Astrocyte (in vitro differentiated cells and primary cell): ENCODE measurements at regions not wholly inside any gene's neighbourhood (a gene's known extent, or its start where the extent isn't known, plus 50 kb on each side); places are given as distances from the start of the nearest gene placed in this dataset.

Experiments used
- EZH2 ChIP-seq: IDR thresholded peaks from 2 replicates; pipeline ENCODE4 v1.6.1; 2012; ENCODE audit warnings: mild to moderate bottlenecking, low read length, inconsistent platforms; ENCODE audit not compliant: insufficient read depth
- TF ChIP-seq, protein P1 (sequence below): IDR thresholded peaks from 2 replicates; pipeline ENCODE4 v1.5.1; 2011; ENCODE audit warnings: low read depth, mild to moderate bottlenecking, inconsistent platforms, low read length, moderate library complexity; ENCODE audit not compliant: insufficient read depth

DNA sequence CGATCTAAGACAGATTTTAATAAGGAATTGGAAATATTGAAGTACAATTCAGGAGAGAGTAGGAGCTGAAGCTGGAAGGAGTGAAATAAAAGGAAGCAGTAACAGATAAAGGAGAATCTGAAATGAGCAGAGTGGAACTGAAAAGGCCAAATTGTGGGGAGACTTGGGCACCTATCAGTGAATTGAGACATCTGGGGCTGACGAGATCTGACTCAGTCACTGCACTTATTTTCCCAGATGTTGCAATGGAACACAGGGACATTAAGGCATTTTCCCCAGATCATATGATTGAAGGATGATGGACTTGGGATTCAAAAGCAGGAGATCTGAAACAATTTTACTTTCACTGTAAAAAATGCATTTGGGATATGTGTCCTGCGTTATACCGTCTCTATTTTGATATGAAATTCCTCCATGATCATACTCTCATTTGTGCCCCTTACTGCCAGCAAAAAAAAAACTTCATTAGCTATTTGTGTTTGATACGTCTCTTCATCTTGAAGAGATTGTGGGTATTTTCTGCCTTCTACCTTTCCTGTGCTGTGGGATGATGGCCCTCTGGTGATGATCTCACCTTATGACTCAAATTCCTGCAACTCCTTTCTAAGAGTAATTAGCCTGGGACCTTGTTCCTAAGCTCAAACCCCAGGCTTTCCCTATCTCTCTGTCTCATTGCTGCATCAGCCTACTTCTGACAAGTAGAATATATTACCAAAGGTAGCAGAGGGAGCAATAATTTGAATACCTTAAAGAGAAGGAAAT, 278.5 kb upstream of the MAN1A1 start:
- TF ChIP-seq, protein P1, sequence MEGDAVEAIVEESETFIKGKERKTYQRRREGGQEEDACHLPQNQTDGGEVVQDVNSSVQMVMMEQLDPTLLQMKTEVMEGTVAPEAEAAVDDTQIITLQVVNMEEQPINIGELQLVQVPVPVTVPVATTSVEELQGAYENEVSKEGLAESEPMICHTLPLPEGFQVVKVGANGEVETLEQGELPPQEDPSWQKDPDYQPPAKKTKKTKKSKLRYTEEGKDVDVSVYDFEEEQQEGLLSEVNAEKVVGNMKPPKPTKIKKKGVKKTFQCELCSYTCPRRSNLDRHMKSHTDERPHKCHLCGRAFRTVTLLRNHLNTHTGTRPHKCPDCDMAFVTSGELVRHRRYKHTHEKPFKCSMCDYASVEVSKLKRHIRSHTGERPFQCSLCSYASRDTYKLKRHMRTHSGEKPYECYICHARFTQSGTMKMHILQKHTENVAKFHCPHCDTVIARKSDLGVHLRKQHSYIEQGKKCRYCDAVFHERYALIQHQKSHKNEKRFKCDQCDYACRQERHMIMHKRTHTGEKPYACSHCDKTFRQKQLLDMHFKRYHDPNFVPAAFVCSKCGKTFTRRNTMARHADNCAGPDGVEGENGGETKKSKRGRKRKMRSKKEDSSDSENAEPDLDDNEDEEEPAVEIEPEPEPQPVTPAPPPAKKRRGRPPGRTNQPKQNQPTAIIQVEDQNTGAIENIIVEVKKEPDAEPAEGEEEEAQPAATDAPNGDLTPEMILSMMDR: no peak
- TF ChIP-seq EZH2: no peak
